ENCODE measurements at regions not wholly inside any gene's neighbourhood (a gene's known extent, or its start where the extent isn't known, plus 50 kb on each side); places are given as distances from the start of the nearest gene placed in this dataset.

GRCh38 chr2:177326591-177326990, 62.1 kb upstream of the NFE2L2 start:
- FAIRE-seq, result no peak
- H3K4ac ChIP-seq (replicated peaks; ENCODE audit: insufficient read length, low read depth, low read length), result no peak overlapping the region
- no peak overlapping the region for H3K4me2 ChIP-seq (ENCODE audit: insufficient read depth in 1 of 2, low read depth in 2 of 2, low read length in 2 of 2)
- H3K23ac ChIP-seq (ENCODE audit: insufficient read length), result no peak overlapping the region
- H3K27ac ChIP-seq (ENCODE audit: low read depth, low read length), result no peak overlapping the region
- no peak for TF ChIP-seq NRF1 (IDR thresholded peaks at IDR 0.05; ENCODE audit: low read depth, low read length)
- TF ChIP-seq CTBP2 (IDR thresholded peaks at IDR 0.05; ENCODE audit: borderline replicate concordance, insufficient read depth, insufficient read length, low read length), result no peak
- TF ChIP-seq PHF8 (conservative IDR thresholded peaks at IDR 0.05; ENCODE audit: low read depth, low read length), result no peak
- TF ChIP-seq SAP30 (IDR thresholded peaks at IDR 0.05; ENCODE audit: insufficient read depth, insufficient replicate concordance, low read length), result no peak
- no peak for TF ChIP-seq ASH2L (IDR thresholded peaks at IDR 0.05; ENCODE audit: low read length)
- TF ChIP-seq POLR2AphosphoS5 (IDR thresholded peaks at IDR 0.05; ENCODE audit: low read depth, low read length), result no peak
- TF ChIP-seq TCF12 (IDR thresholded peaks at IDR 0.05; ENCODE audit: low read depth, low read length), result no peak
- no peak for TF ChIP-seq POU5F1 (IDR thresholded peaks at IDR 0.05; ENCODE audit: low read depth, low read length)
- no peak for TF ChIP-seq CTCF (IDR thresholded peaks at IDR 0.05; ENCODE audit: control extremely low read depth in 1 of 3, insufficient read depth in 1 of 3, low read depth in 1 of 3, low read length in 3 of 3)
- no peak for TF ChIP-seq RXRA (IDR thresholded peaks at IDR 0.05; ENCODE audit: insufficient read depth, low read depth, low read length)
- no peak for TF ChIP-seq HDAC6 (IDR thresholded peaks at IDR 0.05; ENCODE audit: low read depth, low read length)
- no peak for TF ChIP-seq MAFK (IDR thresholded peaks at IDR 0.05; ENCODE audit: low read depth, low read length)
- H3K4me3 ChIP-seq (ENCODE audit: extremely low read depth in 1 of 4, insufficient read depth in 2 of 4, low read depth in 3 of 4, low read length in 4 of 4), result no peak overlapping the region
- no peaks in the 10 kb centered on the region for H3K36me3 ChIP-seq (ENCODE audit: control insufficient read depth in 2 of 4, insufficient read depth in 4 of 4, low read length in 3 of 4)
- no peak overlapping the region for H2BK120ac ChIP-seq (replicated peaks; ENCODE audit: low read depth, low read length)
- no peaks in the 10 kb centered on the region for H3K79me2 ChIP-seq (ENCODE audit: control insufficient read depth in 1 of 2, insufficient read depth in 2 of 2, low read length in 2 of 2)
- no peaks in the 10 kb centered on the region for H3K27me3 ChIP-seq (replicated peaks in 1 of 4; ENCODE audit: control insufficient read depth in 3 of 4, extremely low read depth in 1 of 4, insufficient read depth in 3 of 4, low read length in 3 of 4)
- no peaks in the 10 kb centered on the region for H4K20me1 ChIP-seq (replicated peaks in 1 of 2; ENCODE audit: control insufficient read depth in 1 of 2, insufficient read depth in 2 of 2, low read length in 2 of 2)
- H3K4me1 ChIP-seq (replicated peaks in 1 of 4; ENCODE audit: control insufficient read depth in 3 of 4, insufficient read depth in 4 of 4, low read length in 3 of 4), result peaks cover 0 to 5% (median 3%) of the 10 kb centered on the region in 4 experiments; a peak in 2 of 7 replicates
- no peaks in the 10 kb centered on the region for H3K9me3 ChIP-seq (ENCODE audit: insufficient read depth in 2 of 2, low read depth in 1 of 2, low read length in 1 of 2)
- H3K56ac ChIP-seq (replicated peaks; ENCODE audit: insufficient read length, low read depth, low read length), result no peak overlapping the region
- no peak overlapping the region for H2AK5ac ChIP-seq (ENCODE audit: low read depth, low read length)
- ChIA-PET CTCF (ENCODE audit: partially characterized antibody) (interaction anchor here (0.6 to 1.5 kb wide), 5 partner anchors 44 to 264 kb away, joined by 3 to 4 read pairs (median 3); partner anchors contain the start of gene NFE2L2), POLR2A (ENCODE audit: partially characterized antibody) (no interaction called here)
- no peak overlapping the region for H3K14ac ChIP-seq (ENCODE audit: insufficient read length)
- H2AFZ ChIP-seq (ENCODE audit: low read length), result no peak overlapping the region
- no peak overlapping the region for H2BK15ac ChIP-seq (ENCODE audit: low read length)
- H4K8ac ChIP-seq (ENCODE audit: extremely low read depth, insufficient read depth, low read length), result no peak overlapping the region
- no peak overlapping the region for H2BK5ac ChIP-seq (ENCODE audit: low read depth, low read length)
- no peak overlapping the region for H2BK12ac ChIP-seq (ENCODE audit: low read depth, low read length)
- H3K18ac ChIP-seq (ENCODE audit: extremely low read depth, low read length), result no peak overlapping the region
- no peak overlapping the region for H3K9ac ChIP-seq (replicated peaks in 1 of 4; ENCODE audit: extremely low read depth in 1 of 4, low read depth in 3 of 4, low read length in 3 of 4)
- no peak overlapping the region for H2BK20ac ChIP-seq (ENCODE audit: low read length)
- H3K23me2 ChIP-seq (ENCODE audit: low read depth, low read length), result no peaks in the 10 kb centered on the region
- no peak overlapping the region for H4K5ac ChIP-seq (ENCODE audit: insufficient read length, low read depth, low read length)
- H4K91ac ChIP-seq (replicated peaks; ENCODE audit: insufficient read length, low read length), result no peak overlapping the region
- no peaks in the 10 kb centered on the region for H3K79me1 ChIP-seq (ENCODE audit: low read depth, low read length)
- DNase-seq (ENCODE audit: low read depth in 1 of 2, low spot score in 2 of 2), result no peak
